Liver (tissue), 3 donors: ENCODE measurements at regions not wholly inside any gene's neighbourhood (a gene's known extent, or its start where the extent isn't known, plus 50 kb on each side); places are given as distances from the start of the nearest gene placed in this dataset.

Experiments
- ATF3 ChIP-seq: IDR thresholded peaks from 2 replicates; pipeline ENCODE4 v1.6.1; 2016; ENCODE audit warnings: antibody characterized with exemption
- CTCF ChIP-seq: fragments of 150-350 bp; IDR thresholded peaks from 2 replicates; pipeline ENCODE4 v1.5.1; 2017; ENCODE audit warnings: improper control_type of control experiment, low read depth, low read length; ENCODE audit not compliant: missing input control
- FOXA1 ChIP-seq: IDR thresholded peaks from 2 replicates; pipeline ENCODE4 v1.6.1; 2016; ENCODE audit warnings: antibody characterized with exemption
- HNF4G ChIP-seq: IDR thresholded peaks from 2 replicates; pipeline ENCODE4 v1.6.1; 2016; ENCODE audit warnings: antibody characterized with exemption
- JUND ChIP-seq, 2 donors: IDR thresholded peaks; 2 replicates each; pipeline ENCODE4 v1.6.1; 2016; ENCODE audit warnings: antibody characterized with exemption in 2 of 2
- MAX ChIP-seq: IDR thresholded peaks from 2 replicates; pipeline ENCODE4 v1.6.1; 2016; ENCODE audit warnings: antibody characterized with exemption
- NR2F2 ChIP-seq: IDR thresholded peaks from 2 replicates; pipeline ENCODE4 v1.6.1; 2016; ENCODE audit warnings: antibody characterized with exemption
- RAD21 ChIP-seq, 2 donors: IDR thresholded peaks; 2 replicates each; pipeline ENCODE4 v1.6.1; 2016; ENCODE audit warnings: antibody characterized with exemption in 2 of 2, mild to moderate bottlenecking in 2 of 2
- REST ChIP-seq: IDR thresholded peaks from 2 replicates; pipeline ENCODE4 v1.6.1; 2016; ENCODE audit warnings: antibody characterized with exemption, mild to moderate bottlenecking
- RXRA ChIP-seq, 2 donors: IDR thresholded peaks; 2 replicates each; pipeline ENCODE4 v1.6.1; 2017 to 2018; ENCODE audit warnings: antibody characterized with exemption in 2 of 2, mild to moderate bottlenecking in 1 of 2
- ZBTB33 ChIP-seq: IDR thresholded peaks from 2 replicates; pipeline ENCODE4 v1.6.1; 2016; ENCODE audit warnings: antibody characterized with exemption
- donor health status: healthy.
- donor health status: healthy.

GRCh38 chr11:10973416-10973815 lies 115.6 kb upstream of the ZBED5 start:
- TF ChIP-seq CTCF (no peak), MAX (no peak), NR2F2 (no peak), HNF4G (no peak), FOXA1 (no peak), REST (no peak), RAD21 (IDR thresholded peaks at IDR 0.05) (no peak), RXRA (IDR thresholded peaks at IDR 0.05) (no peak), ZBTB33 (no peak), JUND (IDR thresholded peaks at IDR 0.05) (no peak), ATF3 (no peak)
